ENCODE measurements at regions not wholly inside any gene's neighbourhood (a gene's known extent, or its start where the extent isn't known, plus 50 kb on each side); places are given as distances from the start of the nearest gene placed in this dataset.
"Not testable (repeated sequence)": the region's sequence is repeated elsewhere in the genome, so short reads cannot be mapped to it uniquely, and the experiment has no call there.

DNA sequence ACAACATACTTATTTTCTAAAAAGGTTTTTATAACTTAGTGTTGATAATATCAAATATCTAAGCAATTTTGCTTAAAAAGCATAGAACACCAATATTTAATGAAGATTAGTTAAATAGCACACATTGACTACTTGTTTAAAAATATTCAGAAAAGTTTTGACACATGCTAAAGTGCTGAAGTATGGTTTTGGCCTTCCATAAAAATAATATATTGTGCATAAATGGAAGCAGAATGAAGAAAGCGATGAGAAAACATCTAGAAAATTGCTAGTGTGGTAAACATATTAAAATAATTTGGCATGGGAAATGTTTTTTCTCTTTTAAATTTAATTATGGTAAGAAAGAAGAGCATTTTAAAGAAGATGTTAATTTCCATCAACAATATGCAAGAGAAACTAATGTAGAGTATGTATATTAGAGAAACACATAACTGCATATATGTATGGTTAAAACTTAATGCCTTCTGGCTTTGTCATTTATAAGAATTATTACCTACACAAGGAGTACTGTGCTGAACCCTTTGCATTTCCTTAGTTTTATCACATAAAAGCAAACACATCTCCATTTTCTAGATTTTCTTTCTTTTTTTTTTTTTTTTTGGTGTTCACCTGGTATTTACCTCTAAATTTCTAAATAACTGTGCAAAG is 921.0 kb upstream of the ADAMTS5 start:
- H3K79me2 ChIP-seq (ENCODE audit: low read depth); H4K20me1 ChIP-seq (ENCODE audit: low read depth); H3K9me3 ChIP-seq (ENCODE audit: low read depth); H3K27me3 Mint-ChIP-seq (ENCODE audit: insufficient read depth, low read depth); H3K9me3 Mint-ChIP-seq; H3K27me3 ChIP-seq; H3K4me3 ChIP-seq; H3K27ac Mint-ChIP-seq; H3K4me1 Mint-ChIP-seq; H3K4me3 Mint-ChIP-seq; H2AFZ ChIP-seq (replicated peaks); H3K9ac ChIP-seq; H3K4me1 ChIP-seq; H3K27ac ChIP-seq; H3F3A ChIP-seq (ENCODE audit: low read depth); DNase-seq (ENCODE audit: low spot score); H3K36me3 Mint-ChIP-seq; H3K36me3 ChIP-seq; H3K4me2 ChIP-seq: not testable (repeated sequence)

DNA sequence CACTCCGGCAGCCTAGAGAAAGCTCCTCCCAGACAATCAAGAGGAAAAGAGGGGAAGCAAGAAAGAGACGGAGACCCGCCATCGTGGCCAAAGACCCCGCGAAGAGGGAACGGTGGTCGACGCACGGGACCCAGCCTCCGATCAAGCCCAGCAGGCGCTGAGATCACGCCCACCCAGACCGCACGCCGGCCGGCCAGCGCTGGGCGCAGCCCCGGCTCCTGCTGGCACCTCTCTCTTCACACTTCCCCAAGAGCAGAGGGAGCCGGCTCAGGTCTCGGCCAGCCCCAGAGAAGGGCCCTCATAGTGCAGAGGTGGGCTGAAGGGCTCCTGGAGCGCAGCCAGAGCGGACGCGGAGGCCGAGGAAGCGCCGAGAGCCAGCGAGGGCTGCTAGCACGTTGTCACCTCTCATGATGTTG is 918.4 kb upstream of the ADAMTS5 start:
- Mint-ChIP-seq H3K4me1 (no peaks in the 10 kb centered on the region), H3K4me3 (no peak overlapping the region), H3K36me3 (no peaks in the 10 kb centered on the region), H3K27me3 (ENCODE audit: insufficient read depth, low read depth) (peaks cover 2% of the 10 kb centered on the region), H3K27ac (no peak overlapping the region), H3K9me3 (no peaks in the 10 kb centered on the region)
- no peaks in the 10 kb centered on the region for H4K20me1 ChIP-seq (ENCODE audit: low read depth)
- no peak for DNase-seq (ENCODE audit: low spot score)
- no peaks in the 10 kb centered on the region for H3F3A ChIP-seq (ENCODE audit: low read depth)
- no peaks in the 10 kb centered on the region for H3K4me1 ChIP-seq
- no peak overlapping the region for H3K4me3 ChIP-seq
- H3K36me3 ChIP-seq: no peaks in the 10 kb centered on the region
- TF ChIP-seq EZH2phosphoT487 (IDR thresholded peaks at IDR 0.05): no peak
- no peak for TF ChIP-seq EZH2 (IDR thresholded peaks at IDR 0.05)
- TF ChIP-seq, protein P1, sequence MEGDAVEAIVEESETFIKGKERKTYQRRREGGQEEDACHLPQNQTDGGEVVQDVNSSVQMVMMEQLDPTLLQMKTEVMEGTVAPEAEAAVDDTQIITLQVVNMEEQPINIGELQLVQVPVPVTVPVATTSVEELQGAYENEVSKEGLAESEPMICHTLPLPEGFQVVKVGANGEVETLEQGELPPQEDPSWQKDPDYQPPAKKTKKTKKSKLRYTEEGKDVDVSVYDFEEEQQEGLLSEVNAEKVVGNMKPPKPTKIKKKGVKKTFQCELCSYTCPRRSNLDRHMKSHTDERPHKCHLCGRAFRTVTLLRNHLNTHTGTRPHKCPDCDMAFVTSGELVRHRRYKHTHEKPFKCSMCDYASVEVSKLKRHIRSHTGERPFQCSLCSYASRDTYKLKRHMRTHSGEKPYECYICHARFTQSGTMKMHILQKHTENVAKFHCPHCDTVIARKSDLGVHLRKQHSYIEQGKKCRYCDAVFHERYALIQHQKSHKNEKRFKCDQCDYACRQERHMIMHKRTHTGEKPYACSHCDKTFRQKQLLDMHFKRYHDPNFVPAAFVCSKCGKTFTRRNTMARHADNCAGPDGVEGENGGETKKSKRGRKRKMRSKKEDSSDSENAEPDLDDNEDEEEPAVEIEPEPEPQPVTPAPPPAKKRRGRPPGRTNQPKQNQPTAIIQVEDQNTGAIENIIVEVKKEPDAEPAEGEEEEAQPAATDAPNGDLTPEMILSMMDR (IDR thresholded peaks at IDR 0.05): no peak
- H2AFZ ChIP-seq (replicated peaks): no peak overlapping the region
- H3K27ac ChIP-seq: no peak overlapping the region
- no peaks in the 10 kb centered on the region for H3K79me2 ChIP-seq (ENCODE audit: low read depth)
- H3K4me2 ChIP-seq: no peak overlapping the region
- H3K9ac ChIP-seq: no peak overlapping the region
- no peaks in the 10 kb centered on the region for H3K27me3 ChIP-seq
- no peaks in the 10 kb centered on the region for H3K9me3 ChIP-seq (ENCODE audit: low read depth)

DNA sequence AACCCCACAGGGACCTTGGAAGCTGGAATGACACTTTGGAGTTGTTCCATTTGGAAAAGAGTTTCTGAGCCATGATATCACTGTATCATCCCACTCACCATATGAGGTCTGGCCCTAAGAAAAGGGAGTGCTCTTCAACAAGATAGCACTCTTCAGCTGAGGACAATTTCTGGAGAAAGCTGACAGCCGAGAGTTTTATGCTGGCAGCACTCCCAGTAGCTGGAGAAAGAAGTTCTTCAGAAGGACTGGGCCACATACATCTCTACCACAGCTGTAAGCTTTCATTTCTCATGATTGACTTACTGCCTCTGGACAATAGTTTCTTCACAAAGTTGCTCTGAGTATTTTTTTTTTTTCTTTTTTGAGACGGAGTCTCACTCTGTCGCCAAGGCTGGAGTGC is 914.4 kb upstream of the ADAMTS5 start:
- not testable (repeated sequence) for H3F3A ChIP-seq (ENCODE audit: low read depth); H3K4me3 ChIP-seq; H3K79me2 ChIP-seq (ENCODE audit: low read depth); H3K36me3 ChIP-seq; H3K4me3 Mint-ChIP-seq; H3K27me3 Mint-ChIP-seq (ENCODE audit: insufficient read depth, low read depth); DNase-seq (ENCODE audit: low spot score); H3K4me1 Mint-ChIP-seq; H3K27me3 ChIP-seq; H4K20me1 ChIP-seq (ENCODE audit: low read depth); H3K4me1 ChIP-seq; H3K27ac ChIP-seq; H3K27ac Mint-ChIP-seq; H3K36me3 Mint-ChIP-seq; H2AFZ ChIP-seq (replicated peaks); H3K9me3 Mint-ChIP-seq; H3K4me2 ChIP-seq; H3K9me3 ChIP-seq (ENCODE audit: low read depth); H3K9ac ChIP-seq

DNA sequence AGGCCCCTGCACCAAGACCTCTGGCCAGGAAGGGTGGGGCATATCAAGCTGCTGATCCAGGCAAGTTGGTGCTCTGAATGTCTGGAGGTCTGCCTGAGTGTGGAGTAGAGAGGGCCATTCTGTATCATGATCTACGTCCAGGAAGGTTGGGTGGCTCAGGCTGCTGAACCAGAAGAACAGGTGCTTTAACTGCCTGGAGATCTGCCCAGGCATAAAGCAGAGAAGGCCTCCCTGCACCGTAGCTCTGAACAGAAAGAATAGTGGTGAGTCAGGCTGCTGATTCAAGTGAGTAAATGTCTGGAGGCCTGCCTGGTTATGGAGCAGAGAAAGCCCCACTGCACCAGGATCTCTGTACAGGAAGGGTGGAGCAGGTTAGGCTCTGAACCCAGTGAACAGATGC is 905.5 kb upstream of the ADAMTS5 start:
- peaks cover 18% of the 10 kb centered on the region for H3K9me3 Mint-ChIP-seq
- H3K4me1 Mint-ChIP-seq; H3K36me3 Mint-ChIP-seq; H3K27ac Mint-ChIP-seq; DNase-seq (ENCODE audit: low spot score); H3K27me3 Mint-ChIP-seq (ENCODE audit: insufficient read depth, low read depth); H3K4me3 ChIP-seq; H3K9me3 ChIP-seq (ENCODE audit: low read depth); H3K4me2 ChIP-seq; H2AFZ ChIP-seq (replicated peaks); H3K9ac ChIP-seq; H4K20me1 ChIP-seq (ENCODE audit: low read depth); H3K27me3 ChIP-seq; H3K4me1 ChIP-seq; H3K79me2 ChIP-seq (ENCODE audit: low read depth); H3K4me3 Mint-ChIP-seq; H3K27ac ChIP-seq; H3F3A ChIP-seq (ENCODE audit: low read depth); H3K36me3 ChIP-seq: not testable (repeated sequence)

DNA sequence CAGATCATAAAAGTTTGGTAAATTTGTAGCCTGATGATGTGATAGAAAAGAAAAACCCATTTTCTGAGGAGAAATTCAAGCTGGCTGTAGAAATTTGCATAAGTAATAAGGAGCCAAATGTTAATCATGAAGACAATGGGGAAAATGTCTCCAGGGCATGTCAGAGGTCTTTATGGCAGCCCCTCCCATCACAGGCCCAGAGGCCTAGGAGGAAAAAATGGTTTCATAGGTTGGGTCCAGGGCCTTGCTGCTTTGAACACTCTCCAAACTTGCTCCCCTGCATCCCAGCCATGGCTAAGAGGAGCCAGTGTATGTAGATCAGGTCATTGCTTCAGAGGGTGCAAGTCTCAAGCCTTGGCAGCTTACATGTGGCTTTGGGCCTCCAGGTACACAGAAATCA is 903.9 kb upstream of the ADAMTS5 start:
- H3K79me2 ChIP-seq (ENCODE audit: low read depth); H3K9me3 ChIP-seq (ENCODE audit: low read depth): not testable (repeated sequence)
- peaks cover 18% of the 10 kb centered on the region for H3K9me3 Mint-ChIP-seq

DNA sequence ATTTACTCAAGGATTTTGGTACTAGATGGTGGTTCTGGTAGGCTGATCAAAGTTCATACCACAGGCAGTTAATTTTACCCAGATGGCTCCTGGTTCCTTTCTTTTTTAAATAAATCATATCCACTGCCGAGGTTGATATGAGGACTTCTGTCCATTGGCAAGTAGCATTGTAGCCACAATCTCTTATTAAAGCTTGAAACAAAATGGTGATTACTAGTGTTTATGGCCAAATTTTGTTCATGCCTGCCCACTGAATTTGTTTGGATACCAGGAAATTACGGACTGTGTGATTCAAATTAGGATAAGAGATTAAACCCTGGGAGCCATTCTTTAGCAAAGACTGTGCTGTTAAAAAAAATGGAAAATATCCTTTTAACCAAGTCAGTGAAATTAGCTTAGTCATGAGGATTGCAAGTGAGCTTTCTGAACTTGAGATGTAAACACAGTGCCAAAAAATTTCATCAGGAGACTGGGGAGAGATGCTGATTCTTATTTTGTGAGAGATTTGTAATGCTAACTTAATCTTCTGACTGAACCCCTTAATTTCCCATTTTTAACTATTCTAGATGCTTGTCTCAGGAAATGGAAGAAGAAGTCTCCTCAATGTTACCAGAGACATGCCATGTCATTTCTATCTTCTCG is 893.5 kb upstream of the ADAMTS5 start:
- H3K27ac Mint-ChIP-seq; H3K4me3 Mint-ChIP-seq; H3K27me3 Mint-ChIP-seq (ENCODE audit: insufficient read depth, low read depth); H3K36me3 ChIP-seq; H3K9me3 ChIP-seq (ENCODE audit: low read depth); H4K20me1 ChIP-seq (ENCODE audit: low read depth); H3K4me1 ChIP-seq; H3K4me1 Mint-ChIP-seq; H3K27me3 ChIP-seq; H3K9me3 Mint-ChIP-seq; H3K4me3 ChIP-seq; DNase-seq (ENCODE audit: low spot score); H3K79me2 ChIP-seq (ENCODE audit: low read depth); H3F3A ChIP-seq (ENCODE audit: low read depth); H3K36me3 Mint-ChIP-seq; H2AFZ ChIP-seq (replicated peaks); H3K4me2 ChIP-seq; H3K9ac ChIP-seq; H3K27ac ChIP-seq: not testable (repeated sequence)

More for the DNA sequence above, 903.9 kb upstream of the ADAMTS5 start:
- H3K27ac ChIP-seq; H3K27me3 ChIP-seq; H3K4me3 ChIP-seq; H3K27ac Mint-ChIP-seq; H3K27me3 Mint-ChIP-seq (ENCODE audit: insufficient read depth, low read depth); H3K4me1 ChIP-seq; DNase-seq (ENCODE audit: low spot score); H4K20me1 ChIP-seq (ENCODE audit: low read depth); H3K4me1 Mint-ChIP-seq; H2AFZ ChIP-seq (replicated peaks); H3K36me3 ChIP-seq; H3F3A ChIP-seq (ENCODE audit: low read depth); H3K4me2 ChIP-seq; H3K36me3 Mint-ChIP-seq; H3K9ac ChIP-seq; H3K4me3 Mint-ChIP-seq: not testable (repeated sequence)

DNA sequence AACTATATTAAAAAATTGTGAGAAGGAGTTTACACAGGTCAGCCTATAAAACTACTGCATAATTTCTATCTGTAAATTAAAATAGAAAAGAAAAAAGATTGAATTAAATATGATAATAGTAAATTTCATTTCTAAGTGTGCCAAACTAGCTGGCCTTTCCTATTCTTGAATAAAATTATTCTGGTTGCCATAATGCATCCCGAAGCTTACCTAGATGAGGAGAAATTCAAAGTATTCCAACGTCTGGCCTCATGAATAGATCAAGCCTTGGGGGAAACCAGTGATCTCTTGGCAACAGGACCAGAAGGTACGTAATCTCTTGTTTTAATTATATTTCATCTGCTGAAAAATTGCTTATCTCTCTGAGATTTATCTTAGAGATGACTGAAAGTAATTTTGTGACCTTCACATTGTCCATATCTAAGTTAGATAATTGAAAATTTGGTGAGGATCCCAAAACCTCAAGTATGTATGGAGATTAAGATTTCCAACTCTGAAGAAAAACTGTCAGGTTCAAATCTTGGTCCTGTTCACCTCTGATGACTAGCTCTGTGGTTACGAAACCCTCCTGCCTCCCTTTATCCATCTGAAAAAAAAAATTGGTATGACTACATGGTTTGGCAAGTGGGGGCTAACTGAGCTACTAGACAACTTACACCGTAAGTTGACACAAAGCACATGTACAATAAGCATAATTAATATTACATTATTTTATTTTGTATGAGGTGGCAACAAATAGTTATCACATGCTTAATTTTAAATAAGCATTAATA is 891.4 kb upstream of the ADAMTS5 start:
- H3K27ac Mint-ChIP-seq: not testable (repeated sequence)

More for the DNA sequence above, 891.4 kb upstream of the ADAMTS5 start:
- H3K36me3 Mint-ChIP-seq; H3K4me3 ChIP-seq; H3K27me3 ChIP-seq; H3K36me3 ChIP-seq; H3K9me3 ChIP-seq (ENCODE audit: low read depth); H3K4me2 ChIP-seq; H3K79me2 ChIP-seq (ENCODE audit: low read depth); H4K20me1 ChIP-seq (ENCODE audit: low read depth); H3K9me3 Mint-ChIP-seq; H2AFZ ChIP-seq (replicated peaks); H3F3A ChIP-seq (ENCODE audit: low read depth); H3K9ac ChIP-seq; DNase-seq (ENCODE audit: low spot score); H3K27me3 Mint-ChIP-seq (ENCODE audit: insufficient read depth, low read depth); H3K27ac ChIP-seq; H3K4me3 Mint-ChIP-seq; H3K4me1 Mint-ChIP-seq; H3K4me1 ChIP-seq: not testable (repeated sequence)
